Tibial nerve (tissue), 4 donors: ENCODE measurements at regions not wholly inside any gene's neighbourhood (a gene's known extent, or its start where the extent isn't known, plus 50 kb on each side); places are given as distances from the start of the nearest gene placed in this dataset.
A peak's percentile ranks its signal among the peaks of the same experiment; 100 is the strongest.

Source experiments
- DNase-seq, 2 donors: peaks; one replicate each; pipeline ENCODE4 v3.0.0-alpha.2; 2019; ENCODE audit warnings: low spot score in 2 of 2
- H3K27ac ChIP-seq, 4 donors: fragments of 200-600 bp; sonication (generic) in 3 of 4; one replicate each; pipeline ENCODE4 v1.5.1; 2017 to 2019; ENCODE audit warnings: mild to moderate bottlenecking in 1 of 4
- H3K27me3 ChIP-seq, 2 donors: fragments of 200-600 bp; sonication (generic) in 1 of 2; one replicate each; pipeline versions ENCODE4 v1.5.1 to v1.6.0; 2017 to 2019
- H3K36me3 ChIP-seq, 3 donors: fragments of 200-600 bp; sonication (generic); one replicate each; pipeline ENCODE4 v1.5.1; 2018 to 2019
- H3K4me1 ChIP-seq, 4 donors: fragments of 200-600 bp; sonication (generic) in 3 of 4; one replicate each; pipeline ENCODE4 v1.5.1; 2017 to 2019
- H3K4me3 ChIP-seq, 4 donors: fragments of 200-600 bp; sonication (generic) in 3 of 4; one replicate each; pipeline ENCODE4 v1.5.1; 2017 to 2019; ENCODE audit warnings: mild to moderate bottlenecking in 1 of 4, moderate library complexity in 1 of 4
- H3K9me3 ChIP-seq, 4 donors: fragments of 200-600 bp; sonication (generic) in 3 of 4; one replicate each; pipeline ENCODE4 v1.5.1; 2017 to 2019
- EP300 ChIP-seq, 2 donors: sonication (generic); formaldehyde crosslinking; IDR thresholded peaks; one replicate each; pipeline ENCODE4 v1.6.1; 2017; ENCODE audit warnings: antibody characterized with exemption in 2 of 2, mild to moderate bottlenecking in 1 of 2
- POLR2A ChIP-seq, 2 donors: fragments of 450-650 bp; IDR thresholded peaks; one replicate each; pipeline ENCODE4 v1.6.1; 2017; ENCODE audit warnings: antibody characterized with exemption in 2 of 2, mild to moderate bottlenecking in 2 of 2, moderate library complexity in 2 of 2
- WGBS, 2 donors: methylation state at CpG; one replicate each; pipeline ENCODE4 v1.1.5; 2018; 5-methylcytosine and 5-hydroxymethylcytosine counted together
- TF ChIP-seq, protein P1 (sequence below), 5 experiments: fragments of 200-600 bp in 3 of 5; fragments of 450-650 bp in 2 of 5; sonication (generic) in 3 of 5; IDR thresholded peaks; one replicate each; pipeline ENCODE4 v1.5.1; 2016 to 2019; ENCODE audit warnings: antibody characterized with exemption in 5 of 5, mild to moderate bottlenecking in 3 of 5, moderate library complexity in 2 of 5

DNA sequence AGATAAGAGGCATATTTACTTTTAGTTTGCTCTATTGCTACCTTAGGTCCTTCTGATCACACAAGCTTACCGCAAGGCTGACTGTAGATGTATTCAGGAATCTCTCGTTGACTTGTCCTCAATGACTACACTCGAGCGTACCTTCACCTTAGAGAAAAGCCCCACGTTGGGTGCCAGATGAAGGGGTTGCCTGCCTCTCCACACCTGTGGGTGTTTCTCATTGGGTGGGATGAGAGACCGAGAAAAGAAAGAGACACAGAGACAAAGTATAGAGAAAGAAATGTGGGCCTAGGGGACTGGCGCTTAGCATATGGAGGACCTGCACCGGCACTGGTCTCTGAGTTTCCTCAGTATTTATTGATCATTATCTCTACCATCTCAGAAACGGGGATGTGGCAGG, 51.8 kb downstream of the ASCL4 start:
- Histone ChIP-seq H3K27ac (no peak overlapping the region), H3K9me3 (peaks cover 0 to 30% (median 2%) of the 10 kb centered on the region in 4 donors), H3K36me3 (no peaks in the 10 kb centered on the region), H3K27me3 (no peaks in the 10 kb centered on the region), H3K4me3 (no peak overlapping the region), H3K4me1 (no peaks in the 10 kb centered on the region)
- WGBS, 2 donors = 78 to 93% methylated on average over 9 of the region's 9 CpGs
- no peak for TF ChIP-seq POLR2A (IDR thresholded peaks at IDR 0.05)
- no peak for TF ChIP-seq EP300 (IDR thresholded peaks at IDR 0.05)
- TF ChIP-seq, protein P1, sequence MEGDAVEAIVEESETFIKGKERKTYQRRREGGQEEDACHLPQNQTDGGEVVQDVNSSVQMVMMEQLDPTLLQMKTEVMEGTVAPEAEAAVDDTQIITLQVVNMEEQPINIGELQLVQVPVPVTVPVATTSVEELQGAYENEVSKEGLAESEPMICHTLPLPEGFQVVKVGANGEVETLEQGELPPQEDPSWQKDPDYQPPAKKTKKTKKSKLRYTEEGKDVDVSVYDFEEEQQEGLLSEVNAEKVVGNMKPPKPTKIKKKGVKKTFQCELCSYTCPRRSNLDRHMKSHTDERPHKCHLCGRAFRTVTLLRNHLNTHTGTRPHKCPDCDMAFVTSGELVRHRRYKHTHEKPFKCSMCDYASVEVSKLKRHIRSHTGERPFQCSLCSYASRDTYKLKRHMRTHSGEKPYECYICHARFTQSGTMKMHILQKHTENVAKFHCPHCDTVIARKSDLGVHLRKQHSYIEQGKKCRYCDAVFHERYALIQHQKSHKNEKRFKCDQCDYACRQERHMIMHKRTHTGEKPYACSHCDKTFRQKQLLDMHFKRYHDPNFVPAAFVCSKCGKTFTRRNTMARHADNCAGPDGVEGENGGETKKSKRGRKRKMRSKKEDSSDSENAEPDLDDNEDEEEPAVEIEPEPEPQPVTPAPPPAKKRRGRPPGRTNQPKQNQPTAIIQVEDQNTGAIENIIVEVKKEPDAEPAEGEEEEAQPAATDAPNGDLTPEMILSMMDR (IDR thresholded peaks at IDR 0.05) = no peak
- no peak for DNase-seq

DNA sequence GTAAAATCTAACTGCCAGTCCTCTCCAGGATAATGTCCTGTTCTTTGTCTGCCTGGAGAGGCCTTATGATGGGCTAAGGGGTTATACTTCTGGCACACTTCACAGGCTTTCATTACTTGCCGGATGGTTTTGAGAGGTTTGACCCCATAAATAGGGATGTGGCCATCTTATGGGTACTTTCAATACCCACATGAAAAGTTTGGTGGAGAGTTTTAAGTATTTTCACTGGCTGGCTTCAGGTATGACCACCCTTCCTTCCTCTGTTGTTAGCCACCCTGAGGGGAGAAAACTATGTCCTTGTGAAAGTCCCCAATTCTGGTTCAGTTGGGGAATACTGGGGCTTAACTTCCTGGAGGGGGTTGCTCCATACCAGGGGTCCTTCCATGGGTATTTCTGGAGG, 54.8 kb downstream of the ASCL4 start:
- TF ChIP-seq POLR2A (IDR thresholded peaks at IDR 0.05) = no peak
- no peak for TF ChIP-seq EP300 (IDR thresholded peaks at IDR 0.05)
- TF ChIP-seq, protein P1 (IDR thresholded peaks at IDR 0.05) = no peak
- Histone ChIP-seq H3K4me3 (no peak overlapping the region), H3K27me3 (no peaks in the 10 kb centered on the region), H3K4me1 (no peaks in the 10 kb centered on the region), H3K36me3 (no peaks in the 10 kb centered on the region), H3K27ac (no peak overlapping the region), H3K9me3 (peaks cover 0 to 30% (median 2%) of the 10 kb centered on the region in 4 donors)
- 54 to 100% methylated on average over 1 of the region's 1 CpG for WGBS, 2 donors
- no peak for DNase-seq

DNA sequence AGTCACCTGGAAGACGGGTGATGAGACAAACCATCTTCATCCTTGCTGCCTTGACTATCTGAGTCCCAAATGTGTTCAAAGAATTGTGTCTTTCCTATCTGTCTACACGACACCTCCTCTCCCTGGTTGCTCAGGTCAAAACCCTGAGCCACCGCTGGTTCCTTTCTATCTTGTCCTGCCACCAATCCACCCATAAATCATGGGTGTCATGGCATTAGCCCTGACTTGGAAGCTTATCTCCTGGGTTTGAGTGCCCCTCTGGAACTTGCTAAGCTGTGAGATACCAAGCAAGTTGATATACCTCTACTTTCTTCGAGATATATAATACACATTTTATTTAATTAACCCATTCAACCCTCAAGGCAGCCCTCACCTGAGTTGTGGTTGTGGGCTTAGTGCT, 57.9 kb downstream of the ASCL4 start:
- TF ChIP-seq POLR2A (IDR thresholded peaks at IDR 0.05) = no peak
- TF ChIP-seq, protein P1 (IDR thresholded peaks at IDR 0.05) = no peak
- TF ChIP-seq EP300 (IDR thresholded peaks at IDR 0.05) = no peak
- Histone ChIP-seq H3K36me3 (no peaks in the 10 kb centered on the region), H3K4me1 (no peaks in the 10 kb centered on the region), H3K9me3 (peaks cover 0 to 7% (median 1%) of the 10 kb centered on the region in 4 donors), H3K4me3 (no peak overlapping the region), H3K27me3 (no peaks in the 10 kb centered on the region), H3K27ac (no peak overlapping the region)
- no peak for DNase-seq
- 73% methylated on average over 4 of the region's 4 CpGs for WGBS, 2 donors

DNA sequence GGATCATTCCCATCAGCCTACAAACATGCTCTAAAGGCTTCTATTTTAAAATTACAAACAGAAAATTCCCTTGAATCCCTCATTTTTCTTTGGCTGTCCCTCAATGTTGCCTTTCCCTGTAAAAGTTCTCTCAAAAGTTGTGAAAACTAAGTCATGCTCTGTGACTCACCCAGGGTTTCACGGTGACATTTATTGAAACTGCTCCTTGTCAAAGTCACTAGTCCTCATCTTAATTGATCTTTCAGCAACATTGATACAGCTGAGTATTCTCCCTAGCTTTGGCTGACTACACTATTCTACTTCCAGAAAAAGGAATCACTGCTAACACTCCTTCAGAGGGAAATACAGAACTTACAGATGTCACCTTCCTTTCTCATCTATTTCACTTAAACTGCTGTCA, 65.7 kb downstream of the ASCL4 start:
- Histone ChIP-seq H3K9me3 (no peaks in the 10 kb centered on the region), H3K27ac (no peak overlapping the region), H3K4me3 (no peak overlapping the region), H3K4me1 (peaks cover 0 to 20% (median 5%) of the 10 kb centered on the region in 4 donors), H3K27me3 (peaks cover 0 to 47% of the 10 kb centered on the region in 2 donors), H3K36me3 (no peaks in the 10 kb centered on the region)
- TF ChIP-seq EP300 (IDR thresholded peaks at IDR 0.05) (no peak), POLR2A (IDR thresholded peaks at IDR 0.05) (no peak)
- TF ChIP-seq, protein P1 (IDR thresholded peaks at IDR 0.05) = no peak
- no peak for DNase-seq
- 48 to 52% methylated on average over 1 of the region's 1 CpG for WGBS, 2 donors

DNA sequence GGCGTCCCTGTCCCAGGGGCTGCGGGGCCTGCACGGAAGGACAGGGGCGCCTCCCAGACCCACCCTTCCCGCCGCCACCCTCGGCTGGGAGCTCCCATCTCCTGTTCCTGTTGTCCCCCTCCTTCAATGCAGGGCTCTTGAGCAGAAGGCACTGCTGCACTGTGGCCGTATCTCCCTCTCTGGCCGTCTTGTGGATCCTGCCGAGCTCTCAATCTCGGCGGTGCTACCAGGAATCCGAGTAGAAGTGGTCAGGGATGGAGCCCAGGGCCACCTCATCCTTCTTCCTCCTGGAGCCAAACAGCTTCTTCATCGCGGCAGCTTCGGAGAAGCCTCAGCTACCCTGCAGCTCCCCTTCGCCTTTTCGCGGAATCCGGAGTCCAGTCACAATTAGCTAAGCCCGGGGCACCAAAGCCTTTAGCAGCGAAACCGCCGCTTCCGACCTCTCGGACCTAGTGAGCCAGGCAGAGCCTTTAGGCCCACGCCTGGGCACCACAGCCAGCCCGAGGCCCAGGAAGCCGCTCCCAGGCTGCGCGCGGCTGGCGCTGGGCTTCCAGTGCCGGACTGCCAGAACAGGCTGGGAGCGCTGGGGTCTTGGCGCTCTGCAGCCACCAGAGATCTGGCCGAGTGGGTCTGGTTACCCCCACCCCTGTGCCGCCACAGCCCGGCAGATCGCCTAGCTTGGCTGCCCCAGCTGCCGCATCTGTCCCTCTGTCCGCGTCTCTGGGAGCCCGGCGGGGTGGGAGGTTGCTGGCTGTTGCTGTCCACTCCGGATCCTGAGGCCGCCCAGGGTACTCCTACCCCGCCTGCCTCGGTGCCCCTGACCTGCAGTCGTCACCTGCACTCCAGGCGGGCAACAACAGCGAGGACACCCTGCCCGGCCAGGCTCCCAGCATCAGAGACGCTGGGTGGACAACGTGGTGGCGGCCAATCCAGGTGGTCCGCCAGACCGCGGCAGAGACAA, 69.1 kb downstream of the ASCL4 start:
- DNase-seq = no peak
- peaks cover 0 to 66% of the 10 kb centered on the region in 2 donors for H3K27me3 ChIP-seq

More for the DNA sequence above, 69.1 kb downstream of the ASCL4 start:
- peak overlapping the region in 3 of 4 donors; percentile 15 to 41 (median 15) for H3K4me3 ChIP-seq
- no peak for TF ChIP-seq EP300 (IDR thresholded peaks at IDR 0.05)
- TF ChIP-seq, protein P1 (IDR thresholded peaks at IDR 0.05) = no peak
- TF ChIP-seq POLR2A (IDR thresholded peaks at IDR 0.05) = no peak
- H3K9me3 ChIP-seq = no peaks in the 10 kb centered on the region
- no peaks in the 10 kb centered on the region for H3K36me3 ChIP-seq
- WGBS, 2 donors = 1 to 3% methylated on average over 14 to 47 of the region's 59 CpGs
- H3K27ac ChIP-seq = no peak overlapping the region
- H3K4me1 ChIP-seq = peaks cover 0 to 20% (median 5%) of the 10 kb centered on the region in 4 donors
